ENCODE measurements at regions not wholly inside any gene's neighbourhood (a gene's known extent, or its start where the extent isn't known, plus 50 kb on each side); places are given as distances from the start of the nearest gene placed in this dataset.

GRCh38 chrX:131845201-131845600 lies 177.9 kb upstream of the STK26 start:
- TF ChIP-seq MYNN (tag by site-specific recombination; IDR thresholded peaks at IDR 0.05; ENCODE audit: borderline replicate concordance) (no peak), ZNF24 (tag by site-specific recombination; IDR thresholded peaks at IDR 0.05) (no peak), ZNF19 (tag by site-specific recombination; IDR thresholded peaks at IDR 0.05; ENCODE audit: low read depth) (no peak), ZNF362 (tag by site-specific recombination; IDR thresholded peaks at IDR 0.05) (no peak), CTCF (tag by site-specific recombination; IDR thresholded peaks at IDR 0.05) (no peak), ZNF121 (tag by site-specific recombination; IDR thresholded peaks at IDR 0.05) (no peak), ZNF561 (tag by site-specific recombination; IDR thresholded peaks at IDR 0.05; ENCODE audit: borderline replicate concordance) (no peak), ZNF626 (tag by site-specific recombination; IDR thresholded peaks at IDR 0.05) (no peak), REST (tag by site-specific recombination; IDR thresholded peaks at IDR 0.05) (no peak), ZNF596 (tag by site-specific recombination; IDR thresholded peaks at IDR 0.05) (no peak), ZBTB10 (tag by site-specific recombination; IDR thresholded peaks at IDR 0.05) (no peak), ZNF350 (tag by site-specific recombination; IDR thresholded peaks at IDR 0.05) (no peak)

Measured in HEK293 (cell line).